ENCODE measurements at regions not wholly inside any gene's neighbourhood (a gene's known extent, or its start where the extent isn't known, plus 50 kb on each side); places are given as distances from the start of the nearest gene placed in this dataset.

- no peak for DNase-seq
Measured at GRCh38 chr12:46442738-46443137, 70.2 kb upstream of the SLC38A2 start.

DNA sequence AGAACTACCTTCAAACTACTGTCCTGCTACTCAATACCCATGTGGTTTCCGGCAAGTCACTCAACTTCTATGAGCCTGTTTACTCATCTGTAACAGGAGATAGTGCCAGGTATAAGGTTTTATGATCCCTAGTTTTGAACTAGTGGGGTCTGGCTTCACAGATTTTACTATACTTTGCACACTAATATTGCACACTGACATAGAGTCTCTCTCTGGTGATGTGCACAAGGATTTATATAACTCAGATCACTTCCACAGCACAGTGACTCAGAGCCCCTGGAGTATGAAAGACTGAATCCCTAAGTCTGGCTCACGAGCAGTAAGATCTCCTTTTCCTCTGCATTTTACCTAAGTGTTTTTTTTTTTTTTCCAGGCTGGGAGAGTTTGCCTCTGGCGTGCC, 69.7 kb upstream of the SLC38A2 start:
- no peak for DNase-seq

GRCh38 chr12:46439793-46440511, 67.4 kb upstream of the SLC38A2 start:
- DNase-seq = no peak

- no peak for DNase-seq
Measured at GRCh38 chr12:46438719-46439319, 66.2 kb upstream of the SLC38A2 start.

GRCh38 chr12:46438256-46438655, 65.7 kb upstream of the SLC38A2 start:
- no peak for DNase-seq

- no peak for DNase-seq
Measured at GRCh38 chr12:46437469-46437868, 64.9 kb upstream of the SLC38A2 start.

DNA sequence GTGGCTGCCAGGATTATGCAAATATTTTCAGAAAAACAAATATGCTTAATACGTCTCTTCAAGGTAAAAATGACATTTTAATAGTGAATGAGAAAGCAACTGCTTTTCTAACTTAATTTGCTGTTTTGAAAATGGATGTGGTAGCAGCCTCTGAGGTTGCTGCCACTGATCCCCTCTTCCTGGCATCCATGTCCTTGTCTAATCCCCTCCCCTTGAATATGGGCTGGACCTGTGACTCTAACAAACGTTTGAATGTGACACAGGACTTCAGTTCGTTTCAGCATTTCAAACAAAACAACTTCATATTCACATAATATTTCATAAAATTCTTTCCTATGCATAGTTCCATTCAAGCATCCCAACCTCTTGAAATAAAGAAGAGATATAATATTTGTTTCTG, 64.2 kb upstream of the SLC38A2 start:
- DNase-seq = no peak

- DNase-seq = no peak
Measured at GRCh38 chr12:46435625-46436024, 63.1 kb upstream of the SLC38A2 start.

GRCh38 chr12:46435029-46435428, 62.5 kb upstream of the SLC38A2 start:
- DNase-seq = no peak

GRCh38 chr12:46433829-46434228, 61.3 kb upstream of the SLC38A2 start:
- no peak for DNase-seq

GRCh38 chr12:46432325-46432724, 59.8 kb upstream of the SLC38A2 start:
- no peak for DNase-seq

DNA sequence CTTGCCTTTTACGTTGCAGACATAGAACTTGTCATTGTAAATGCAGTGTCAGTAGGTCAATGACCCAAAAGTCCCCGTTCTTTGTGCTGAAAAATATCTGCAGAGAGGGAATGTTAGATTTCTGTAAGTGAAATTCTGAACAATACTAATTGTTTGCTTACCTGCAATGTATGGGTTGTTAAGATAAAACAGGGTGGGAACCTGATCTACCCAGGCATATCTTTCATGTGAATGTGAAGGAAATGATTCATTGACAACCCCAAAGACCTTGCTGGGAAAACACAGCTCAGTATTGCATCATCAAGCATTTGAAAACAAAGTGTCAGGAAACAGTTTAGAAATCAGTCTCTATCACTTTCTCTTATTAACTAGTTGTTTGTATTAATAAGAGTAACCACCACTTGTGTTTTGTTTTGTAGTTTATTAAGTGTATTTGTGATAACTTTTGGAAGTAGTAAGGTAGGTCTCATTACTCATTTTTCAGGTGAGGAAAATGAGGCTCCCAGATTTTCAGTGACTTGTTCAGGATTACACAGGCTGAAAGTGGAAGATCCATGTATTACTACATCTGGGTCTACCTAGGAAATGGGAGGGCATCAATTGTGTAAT, 57.9 kb upstream of the SLC38A2 start:
- DNase-seq = no peak
